ENCODE measurements at regions not wholly inside any gene's neighbourhood (a gene's known extent, or its start where the extent isn't known, plus 50 kb on each side); places are given as distances from the start of the nearest gene placed in this dataset.

DNA sequence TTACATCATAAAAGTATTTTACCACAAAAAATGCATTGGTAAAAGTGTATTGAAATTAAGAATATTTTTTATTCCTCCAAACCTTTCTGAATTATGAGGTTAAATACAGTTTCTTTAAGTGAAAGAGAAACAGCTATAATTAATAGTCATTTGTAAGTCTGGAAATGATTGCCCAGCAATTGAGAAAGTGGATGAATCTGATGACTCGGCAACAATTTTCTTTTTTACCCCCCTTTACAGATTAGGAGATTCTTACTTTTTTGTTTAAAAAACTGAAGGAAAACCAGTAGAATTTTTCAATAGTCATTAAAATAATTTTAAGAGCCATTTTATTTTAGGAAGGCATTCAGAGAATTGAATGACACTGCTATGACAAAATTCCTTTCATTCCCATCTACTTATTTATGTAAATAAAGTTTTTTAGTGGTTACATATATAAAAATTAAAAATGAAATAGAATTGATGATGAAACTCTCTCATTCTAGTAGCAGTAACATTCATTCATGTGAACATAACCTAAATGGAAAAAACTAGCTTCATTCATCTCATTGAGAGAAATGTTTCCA, 134.1 kb upstream of the PRNP start:
- CTCF ChIA-PET, result interaction anchor here (1.8 kb wide), 1 partner anchor 43 kb away, joined by 4 read pairs; no protein-coding TSS in a partner anchor
- Histone ChIP-seq H3K9ac (ENCODE audit: low read length) (no peak overlapping the region), H3K9me3 (ENCODE audit: control insufficient read depth in 1 of 2, insufficient read depth in 1 of 2, low read depth in 1 of 2, low read length in 2 of 2) (no peaks in the 10 kb centered on the region), H3K9me2 (ENCODE audit: insufficient read depth) (no peaks in the 10 kb centered on the region), H3K27me3 (ENCODE audit: insufficient read depth, low read length) (no peaks in the 10 kb centered on the region), H3K4me3 (replicated peaks in 1 of 2; ENCODE audit: low read depth in 1 of 2, low read length in 2 of 2) (no peak overlapping the region), H3K4me1 (ENCODE audit: control insufficient read depth in 1 of 2, insufficient read depth in 2 of 2, low read length in 2 of 2) (peaks cover 21 to 75% of the 10 kb centered on the region in 2 experiments), H2AFZ (ENCODE audit: low read depth, low read length, poor library complexity, severe bottlenecking) (peak overlapping the region; percentile 87), H4K20me1 (ENCODE audit: insufficient read depth) (no peaks in the 10 kb centered on the region), H3K36me3 (ENCODE audit: control insufficient read depth in 1 of 2, insufficient read depth in 2 of 2, low read length in 2 of 2) (no peaks in the 10 kb centered on the region), H3K4me2 (ENCODE audit: low read length) (no peak overlapping the region), H3K27ac (ENCODE audit: low read depth, low read length) (no peak overlapping the region), H3K79me2 (ENCODE audit: insufficient read depth, low read length) (no peaks in the 10 kb centered on the region)
- no peak for TF ChIP-seq ZFX (IDR thresholded peaks at IDR 0.05)
- no peak for TF ChIP-seq JUND (IDR thresholded peaks at IDR 0.05)
- TF ChIP-seq ZNF274 (IDR thresholded peaks at IDR 0.05; ENCODE audit: low read depth, low read length), result no peak
- no peak for TF ChIP-seq SP1 (IDR thresholded peaks at IDR 0.05; ENCODE audit: low read depth)
- TF ChIP-seq RAD21 (IDR thresholded peaks at IDR 0.05; ENCODE audit: low read depth), result no peak
- no peak for TF ChIP-seq ZBTB33 (IDR thresholded peaks at IDR 0.05; ENCODE audit: extremely low read depth, insufficient replicate concordance, low read length)
- TF ChIP-seq TCF7L2 (IDR thresholded peaks at IDR 0.05; ENCODE audit: borderline replicate concordance, extremely low read depth, insufficient read depth, insufficient read length), result no peak
- TF ChIP-seq EZH2phosphoT487 (IDR thresholded peaks at IDR 0.05; ENCODE audit: borderline replicate concordance), result no peak
- DNase-seq (ENCODE audit: low read depth, low spot score) (no peak), ATAC-seq (no peak)
- intact Hi-C loops (cut with micrococcal nuclease), result no loop called here
- POLR2A ChIA-PET, result no interaction called here
- no TSS peak for BruUV-seq (replicated peaks)
- RAD21 ChIA-PET (ENCODE audit: low non-redundant PET in 1 of 2, low total read pairs in 2 of 2, uncharacterized antibody in 2 of 2, unreplicated experiment in 2 of 2), result no interaction called here

DNA sequence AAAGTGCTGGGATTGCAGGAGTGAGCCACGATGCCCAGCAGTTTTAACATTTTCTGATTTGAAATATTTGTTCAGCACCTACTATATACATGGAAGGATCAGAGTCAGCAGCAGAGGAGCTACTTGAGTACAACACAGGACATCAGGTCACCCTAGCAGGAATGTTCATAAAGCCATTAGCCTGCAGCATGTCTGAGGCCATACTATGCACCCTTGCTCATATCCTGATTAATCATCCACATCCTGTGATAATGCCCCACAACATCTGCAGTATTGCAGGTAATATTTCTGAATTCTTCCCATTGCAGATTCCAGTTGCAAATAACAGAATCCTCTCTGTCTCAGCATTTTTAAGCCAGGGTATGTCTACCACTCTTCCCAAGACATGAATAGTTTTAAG, 135.5 kb upstream of the PRNP start:
- Histone ChIP-seq H3K4me2 (ENCODE audit: low read length) (peak overlapping the region; percentile 55), H3K36me3 (ENCODE audit: control insufficient read depth in 1 of 2, insufficient read depth in 2 of 2, low read length in 2 of 2) (no peaks in the 10 kb centered on the region), H3K79me2 (ENCODE audit: insufficient read depth, low read length) (no peaks in the 10 kb centered on the region), H2AFZ (ENCODE audit: low read depth, low read length, poor library complexity, severe bottlenecking) (no peak overlapping the region), H3K27ac (ENCODE audit: low read depth, low read length) (no peak overlapping the region), H3K9ac (ENCODE audit: low read length) (no peak overlapping the region), H4K20me1 (ENCODE audit: insufficient read depth) (no peaks in the 10 kb centered on the region), H3K27me3 (ENCODE audit: insufficient read depth, low read length) (no peaks in the 10 kb centered on the region), H3K4me1 (ENCODE audit: control insufficient read depth in 1 of 2, insufficient read depth in 2 of 2, low read length in 2 of 2) (peaks cover 28 to 81% of the 10 kb centered on the region in 2 experiments), H3K9me3 (ENCODE audit: control insufficient read depth in 1 of 2, insufficient read depth in 1 of 2, low read depth in 1 of 2, low read length in 2 of 2) (no peaks in the 10 kb centered on the region), H3K9me2 (ENCODE audit: insufficient read depth) (no peaks in the 10 kb centered on the region), H3K4me3 (replicated peaks in 1 of 2; ENCODE audit: low read depth in 1 of 2, low read length in 2 of 2) (no peak overlapping the region)
- ChIA-PET CTCF (no interaction called here), POLR2A (no interaction called here), RAD21 (ENCODE audit: low non-redundant PET in 1 of 2, low total read pairs in 2 of 2, uncharacterized antibody in 2 of 2, unreplicated experiment in 2 of 2) (no interaction called here)
- ATAC-seq (no peak), DNase-seq (ENCODE audit: low read depth, low spot score) (no peak)
- no TSS peak for BruUV-seq (replicated peaks)
- intact Hi-C loops (cut with micrococcal nuclease), result no loop called here
- peak; percentile 39; the same call in 1 of the 2 replicates for TF ChIP-seq JUND (IDR thresholded peaks at IDR 0.05)
- peak; percentile 61 for TF ChIP-seq FOSL1 (IDR thresholded peaks at IDR 0.05; ENCODE audit: low read depth)
- TF ChIP-seq CBX3 (IDR thresholded peaks at IDR 0.05; ENCODE audit: low read depth), result peak; percentile 66; the same call in 1 of the 2 replicates
- peak; percentile 33; the same call in 1 of the 2 replicates for TF ChIP-seq CEBPB (IDR thresholded peaks at IDR 0.05; ENCODE audit: low read depth)
- no peak for TF ChIP-seq ELF1 (IDR thresholded peaks at IDR 0.05; ENCODE audit: borderline replicate concordance, low read depth)
- TF ChIP-seq CTCF (IDR thresholded peaks at IDR 0.05 in 2 of 3, conservative IDR thresholded peaks at IDR 0.05 in 1 of 3; ENCODE audit: borderline replicate concordance in 1 of 3, insufficient read depth in 1 of 3, low read depth in 2 of 3, low read length in 2 of 3), result no peak
- peak; percentile 49 for TF ChIP-seq SP1 (IDR thresholded peaks at IDR 0.05; ENCODE audit: low read depth)
